H1 (cell line): ENCODE measurements at regions not wholly inside any gene's neighbourhood (a gene's known extent, or its start where the extent isn't known, plus 50 kb on each side); places are given as distances from the start of the nearest gene placed in this dataset.

Experiments
- CTCF ChIA-PET: fragments of 300-600 bp; sonication (Branson Sonifier 250); formaldehyde crosslinking; loops from one replicate; lab custom pipeline; 2021; ENCODE audit not compliant: partially characterized antibody; lab: Charles Lee
- POLR2A ChIA-PET: fragments of 300-600 bp; sonication (Branson Sonifier 250); formaldehyde crosslinking; loops from one replicate; lab custom pipeline; 2021; ENCODE audit warnings: inconsistent platforms; ENCODE audit not compliant: partially characterized antibody; lab: Charles Lee
- DNase-seq, 2 experiments: peaks; one replicate each; pipeline versions ENCODE4 v3.0.0 to v3.0.0-alpha.2; 2010 to 2022; ENCODE audit warnings: low spot score in 2 of 2, low read depth in 1 of 2, mixed read lengths in 1 of 2
- FAIRE-seq: peaks from 2 replicates; lab custom pipeline; 2011; peaks lifted over from hg19 to GRCh38; lab: Jason Lieb, UNC
- H2AFZ ChIP-seq: 2 replicates; pipeline ENCODE4 v1.8.1; 2012; ENCODE audit warnings: low read length, inconsistent platforms
- H2AK5ac ChIP-seq: 2 replicates; pipeline ENCODE4 v1.6.1; 2013; ENCODE audit warnings: low read depth, low read length
- H2BK120ac ChIP-seq: replicated peaks from 2 replicates; pipeline ENCODE3; 2013; ENCODE audit warnings: low read depth, low read length, inconsistent platforms
- H2BK12ac ChIP-seq: 2 replicates; pipeline ENCODE4 v1.6.1; 2013; ENCODE audit warnings: low read depth, low read length
- H2BK15ac ChIP-seq: 2 replicates; pipeline ENCODE4 v1.6.1; 2013; ENCODE audit warnings: low read length
- H2BK20ac ChIP-seq: 2 replicates; pipeline ENCODE4 v1.6.1; 2013; ENCODE audit warnings: low read length
- H2BK5ac ChIP-seq: 2 replicates; pipeline ENCODE4 v1.6.1; 2013; ENCODE audit warnings: low read depth, low read length
- H3K14ac ChIP-seq: 2 replicates; pipeline ENCODE4 v1.6.1; 2013; ENCODE audit warnings: inconsistent platforms; ENCODE audit not compliant: insufficient read length
- H3K18ac ChIP-seq: 2 replicates; pipeline ENCODE4 v1.6.1; 2013; ENCODE audit warnings: low read length; ENCODE audit errors: extremely low read depth
- H3K23ac ChIP-seq: 2 replicates; pipeline ENCODE4 v1.6.1; 2013; ENCODE audit warnings: inconsistent platforms; ENCODE audit not compliant: insufficient read length
- H3K23me2 ChIP-seq: 2 replicates; pipeline ENCODE4 v1.6.1; 2013; ENCODE audit warnings: low read depth, low read length
- H3K27ac ChIP-seq: 2 replicates; pipeline ENCODE4 v1.6.1; 2011; ENCODE audit warnings: low read depth, low read length, inconsistent platforms
- H3K27me3 ChIP-seq, 4 experiments: replicated peaks in 1 of 4; 1 replicate in 1 of 4; 2 replicates in 3 of 4; pipeline versions ENCODE4 v1.6.1 to v1.8.1; 2011 to 2013; ENCODE audit warnings: low read length in 3 of 4, mild to moderate bottlenecking in 3 of 4, inconsistent platforms in 2 of 4, mixed read lengths in 2 of 4, moderate library complexity in 1 of 4; ENCODE audit not compliant: control insufficient read depth in 3 of 4, insufficient read depth in 3 of 4; ENCODE audit errors: extremely low read depth in 1 of 4
- H3K36me3 ChIP-seq, 4 experiments: 2 replicates each; pipeline versions ENCODE4 v1.6.1 to v1.8.1; 2011 to 2013; ENCODE audit warnings: mild to moderate bottlenecking in 4 of 4, low read length in 3 of 4, moderate library complexity in 2 of 4, control low read depth in 1 of 4, inconsistent platforms in 1 of 4; ENCODE audit not compliant: insufficient read depth in 4 of 4, control insufficient read depth in 2 of 4
- H3K4ac ChIP-seq: replicated peaks from 2 replicates; pipeline ENCODE3; 2013; ENCODE audit warnings: low read length, low read depth, mixed read lengths, inconsistent platforms; ENCODE audit not compliant: insufficient read length
- H3K4me1 ChIP-seq, 4 experiments: replicated peaks in 1 of 4; 1 replicate in 1 of 4; 2 replicates in 3 of 4; pipeline versions ENCODE4 v1.6.1 to v1.8.1; 2011 to 2013; ENCODE audit warnings: low read length in 3 of 4, inconsistent platforms in 2 of 4, mixed read lengths in 1 of 4; ENCODE audit not compliant: insufficient read depth in 4 of 4, control insufficient read depth in 3 of 4
- H3K4me2 ChIP-seq, 2 experiments: 2 replicates each; pipeline versions ENCODE4 v1.6.1 to v1.8.1; 2011 to 2013; ENCODE audit warnings: low read depth in 2 of 2, low read length in 2 of 2, control low read depth in 1 of 2, inconsistent platforms in 1 of 2, mild to moderate bottlenecking in 1 of 2; ENCODE audit not compliant: insufficient read depth in 1 of 2
- H3K4me3 ChIP-seq, 4 experiments: fragments of 200-600, 300-600 bp in 1 of 4; sonication (generic), shearing (Covaris generic), sonication (Bioruptor Twin) in 1 of 4; 2 replicates each; pipeline versions ENCODE4 v1.5.1 to v1.8.1; 2011 to 2016; ENCODE audit warnings: low read length in 4 of 4, low read depth in 3 of 4, control low read depth in 2 of 4, inconsistent platforms in 2 of 4, mild to moderate bottlenecking in 2 of 4, mixed read lengths in 1 of 4, moderate library complexity in 1 of 4; ENCODE audit not compliant: insufficient read depth in 2 of 4; ENCODE audit errors: extremely low read depth in 1 of 4
- H3K56ac ChIP-seq: replicated peaks from 2 replicates; pipeline ENCODE3; 2013; ENCODE audit warnings: low read depth, mild to moderate bottlenecking, mixed read lengths, low read length, inconsistent platforms; ENCODE audit not compliant: insufficient read length
- H3K79me1 ChIP-seq: 2 replicates; pipeline ENCODE4 v1.6.1; 2013; ENCODE audit warnings: low read depth, low read length, control low read depth
- H3K79me2 ChIP-seq, 2 experiments: 2 replicates each; pipeline versions ENCODE4 v1.6.1 to v1.8.1; 2012 to 2013; ENCODE audit warnings: low read length in 2 of 2, mild to moderate bottlenecking in 2 of 2, inconsistent platforms in 1 of 2; ENCODE audit not compliant: insufficient read depth in 2 of 2, control insufficient read depth in 1 of 2
- H3K9ac ChIP-seq, 4 experiments: replicated peaks in 1 of 4; 1 replicate in 1 of 4; 2 replicates in 3 of 4; pipeline versions ENCODE4 v1.6.1 to v1.8.1; 2011 to 2013; ENCODE audit warnings: low read depth in 3 of 4, low read length in 3 of 4, control low read depth in 2 of 4, mild to moderate bottlenecking in 2 of 4, moderate library complexity in 2 of 4, inconsistent platforms in 1 of 4; ENCODE audit errors: extremely low read depth in 1 of 4
- H3K9me3 ChIP-seq, 2 experiments: 2 replicates each; pipeline versions ENCODE4 v1.6.1 to v1.8.1; 2012 to 2013; ENCODE audit warnings: mild to moderate bottlenecking in 2 of 2, moderate library complexity in 2 of 2, control low read depth in 1 of 2, inconsistent platforms in 1 of 2, low read depth in 1 of 2, low read length in 1 of 2, mixed read lengths in 1 of 2; ENCODE audit not compliant: insufficient read depth in 2 of 2
- H4K20me1 ChIP-seq, 2 experiments: replicated peaks in 1 of 2; 2 replicates each; pipeline versions ENCODE3 to v1.8.1; 2011 to 2013; ENCODE audit warnings: inconsistent platforms in 2 of 2, low read length in 2 of 2, mild to moderate bottlenecking in 1 of 2; ENCODE audit not compliant: insufficient read depth in 2 of 2, control insufficient read depth in 1 of 2
- H4K5ac ChIP-seq: 2 replicates; pipeline ENCODE4 v1.6.1; 2013; ENCODE audit warnings: low read length, low read depth, mixed read lengths, inconsistent platforms; ENCODE audit not compliant: insufficient read length
- H4K8ac ChIP-seq: 2 replicates; pipeline ENCODE4 v1.8.0; 2013; ENCODE audit warnings: mild to moderate bottlenecking, moderate library complexity, low read length, inconsistent platforms; ENCODE audit not compliant: insufficient read depth; ENCODE audit errors: extremely low read depth
- H4K91ac ChIP-seq: replicated peaks from 2 replicates; pipeline ENCODE3; 2013; ENCODE audit warnings: low read length, mixed read lengths, inconsistent platforms; ENCODE audit not compliant: insufficient read length
- RAD21 ChIP-seq, 2 experiments: IDR thresholded peaks in 1 of 2; conservative IDR thresholded peaks in 1 of 2; 2 replicates each; pipeline ENCODE4 v1.6.1; 2011; ENCODE audit warnings: low read depth in 2 of 2, low read length in 2 of 2, improper control_type of control experiment in 1 of 2, inconsistent platforms in 1 of 2, mild to moderate bottlenecking in 1 of 2, moderate library complexity in 1 of 2
- SIN3A ChIP-seq, 2 experiments: IDR thresholded peaks in 1 of 2; conservative IDR thresholded peaks in 1 of 2; 2 replicates each; pipeline ENCODE4 v1.6.1; 2011 to 2012; ENCODE audit warnings: low read length in 2 of 2, improper control_type of control experiment in 1 of 2, low read depth in 1 of 2, mild to moderate bottlenecking in 1 of 2
- WGBS, 2 experiments: shearing (Covaris generic) in 1 of 2; methylation state at CpG; one replicate each; pipeline versions ENCODE4 v1.1.6 to v1.1.7; 2013 to 2015; ENCODE audit warnings: low lambda C conversion rate in 2 of 2, mixed read lengths in 2 of 2, inconsistent platforms in 1 of 2, low coverage in 1 of 2, missing lambda C conversion rate in 1 of 2; ENCODE audit not compliant: insufficient replicate concordance in 2 of 2, insufficient coverage in 1 of 2, insufficient read length in 1 of 2; ENCODE audit errors: extremely low coverage in 1 of 2, missing lambda C conversion rate in 1 of 2; 5-methylcytosine and 5-hydroxymethylcytosine counted together
- TF ChIP-seq, protein P1 (sequence below), 3 experiments: IDR thresholded peaks; 1 replicate in 2 of 3; 2 replicates in 1 of 3; pipeline versions ENCODE4 v1.5.1 to v1.6.1; 2011; ENCODE audit warnings: low read length in 3 of 3, mild to moderate bottlenecking in 3 of 3, inconsistent platforms in 2 of 3, low read depth in 1 of 3, moderate library complexity in 1 of 3; ENCODE audit not compliant: insufficient read depth in 1 of 3; ENCODE audit errors: control extremely low read depth in 1 of 3

GRCh38 chr5:60395712-60396329 is 304.1 kb downstream of the DEPDC1B start:
- Histone ChIP-seq H4K20me1 (no peaks in the 10 kb centered on the region), H3K18ac (no peak overlapping the region), H3K23ac (no peak overlapping the region), H2BK5ac (no peak overlapping the region), H3K14ac (no peak overlapping the region), H2AK5ac (no peak overlapping the region), H3K4me1 (no peaks in the 10 kb centered on the region), H4K5ac (no peak overlapping the region), H3K4me3 (no peak overlapping the region), H3K23me2 (no peaks in the 10 kb centered on the region), H2BK15ac (no peak overlapping the region), H2BK12ac (no peak overlapping the region), H3K36me3 (no peaks in the 10 kb centered on the region), H3K27me3 (no peaks in the 10 kb centered on the region), H3K79me1 (no peaks in the 10 kb centered on the region), H4K91ac (no peak overlapping the region), H2AFZ (no peak overlapping the region), H3K79me2 (no peaks in the 10 kb centered on the region), H3K9ac (no peak overlapping the region), H2BK20ac (no peak overlapping the region), H3K56ac (no peak overlapping the region), H3K4me2 (no peak overlapping the region), H3K27ac (no peak overlapping the region)
- WGBS, 2 experiments, result 87% methylated on average over 5 of the region's 5 CpGs; no CpG with 5 or more reads in 1 of the 2 experiments
- DNase-seq, result no peak
- no peak for FAIRE-seq
- POLR2A ChIA-PET, result no interaction called here
- TF ChIP-seq RAD21 (IDR thresholded peaks at IDR 0.05 in 1 of 2, conservative IDR thresholded peaks at IDR 0.05 in 1 of 2; ENCODE audit: low read depth in 2 of 2, low read length in 2 of 2) (peak in 1 of 2 experiments; percentile 31; a peak in 2 of 4 replicates), SIN3A (conservative IDR thresholded peaks at IDR 0.05 in 1 of 2, IDR thresholded peaks at IDR 0.05 in 1 of 2; ENCODE audit: low read depth in 1 of 2, low read length in 2 of 2) (no peak)
- TF ChIP-seq, protein P1, sequence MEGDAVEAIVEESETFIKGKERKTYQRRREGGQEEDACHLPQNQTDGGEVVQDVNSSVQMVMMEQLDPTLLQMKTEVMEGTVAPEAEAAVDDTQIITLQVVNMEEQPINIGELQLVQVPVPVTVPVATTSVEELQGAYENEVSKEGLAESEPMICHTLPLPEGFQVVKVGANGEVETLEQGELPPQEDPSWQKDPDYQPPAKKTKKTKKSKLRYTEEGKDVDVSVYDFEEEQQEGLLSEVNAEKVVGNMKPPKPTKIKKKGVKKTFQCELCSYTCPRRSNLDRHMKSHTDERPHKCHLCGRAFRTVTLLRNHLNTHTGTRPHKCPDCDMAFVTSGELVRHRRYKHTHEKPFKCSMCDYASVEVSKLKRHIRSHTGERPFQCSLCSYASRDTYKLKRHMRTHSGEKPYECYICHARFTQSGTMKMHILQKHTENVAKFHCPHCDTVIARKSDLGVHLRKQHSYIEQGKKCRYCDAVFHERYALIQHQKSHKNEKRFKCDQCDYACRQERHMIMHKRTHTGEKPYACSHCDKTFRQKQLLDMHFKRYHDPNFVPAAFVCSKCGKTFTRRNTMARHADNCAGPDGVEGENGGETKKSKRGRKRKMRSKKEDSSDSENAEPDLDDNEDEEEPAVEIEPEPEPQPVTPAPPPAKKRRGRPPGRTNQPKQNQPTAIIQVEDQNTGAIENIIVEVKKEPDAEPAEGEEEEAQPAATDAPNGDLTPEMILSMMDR (IDR thresholded peaks at IDR 0.05; ENCODE audit: control extremely low read depth in 1 of 3, insufficient read depth in 1 of 3, low read depth in 1 of 3, low read length in 3 of 3), result peak in 2 of 3 experiments; percentile 28 to 41; a peak in 2 of 4 replicates
- TF ChIP-seq, all 59 proteins: peak for 2
- CTCF ChIA-PET, result interaction anchor here (0.5 to 1.7 kb wide), 8 partner anchors 11 to 908 kb away, joined by 3 to 8 read pairs (median 4); no protein-coding TSS in a partner anchor
- H3K4ac ChIP-seq, result no peak overlapping the region
- H4K8ac ChIP-seq, result no peak overlapping the region
- no peak overlapping the region for H2BK120ac ChIP-seq
- H3K9me3 ChIP-seq, result no peaks in the 10 kb centered on the region
